HG03432 (cell line): ENCODE measurements at regions not wholly inside any gene's neighbourhood (a gene's known extent, or its start where the extent isn't known, plus 50 kb on each side); places are given as distances from the start of the nearest gene placed in this dataset.
A peak's percentile ranks its signal among the peaks of the same experiment; 100 is the strongest.

Source experiments
- ATAC-seq: cut with Tn5 transposase; IDR thresholded peaks from one replicate; pipeline ENCODE4 v1.9.1; 2021; ENCODE audit warnings: mild to moderate bottlenecking, moderate library complexity; ENCODE audit not compliant: unreplicated experiment

DNA sequence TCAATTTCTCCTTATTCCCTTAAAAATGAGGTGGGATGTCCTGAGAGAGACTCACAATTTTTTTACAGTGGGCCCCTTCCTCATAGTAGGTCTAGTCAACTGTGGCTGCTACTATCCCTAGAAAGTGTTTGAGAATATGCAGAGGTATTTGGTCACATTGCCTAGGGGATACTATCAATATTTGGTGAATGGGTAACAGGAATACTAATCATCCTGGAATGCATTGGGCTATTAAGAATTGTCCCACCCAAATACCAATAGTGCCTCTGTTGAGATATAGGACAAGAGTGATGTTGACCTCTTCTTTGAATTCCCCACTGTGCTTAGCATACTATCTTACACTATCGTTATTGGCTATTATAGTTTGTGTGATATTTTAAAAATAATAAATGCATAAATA lies 389.4 kb downstream of the DIPK2A start:
- ATAC-seq: no peak

DNA sequence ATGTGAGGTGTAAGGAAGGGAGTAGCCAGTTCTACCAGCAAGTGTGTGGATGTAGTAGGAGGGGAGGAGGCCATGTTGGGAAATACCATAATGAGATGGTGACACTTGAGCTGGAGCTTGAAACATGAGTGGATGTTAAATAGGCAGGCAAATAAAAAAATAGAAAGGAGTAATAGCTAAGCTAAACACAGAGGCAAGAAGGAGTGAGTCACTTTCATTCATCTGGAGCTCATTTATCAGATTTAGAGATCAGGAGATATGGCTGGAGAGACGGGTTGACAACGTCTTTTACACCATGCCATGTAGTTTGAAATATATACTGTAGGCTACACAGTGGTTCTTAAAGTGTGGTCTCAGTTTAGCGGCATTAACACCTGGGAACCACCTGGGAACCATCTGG lies 390.5 kb downstream of the DIPK2A start:
- ATAC-seq: no peak

DNA sequence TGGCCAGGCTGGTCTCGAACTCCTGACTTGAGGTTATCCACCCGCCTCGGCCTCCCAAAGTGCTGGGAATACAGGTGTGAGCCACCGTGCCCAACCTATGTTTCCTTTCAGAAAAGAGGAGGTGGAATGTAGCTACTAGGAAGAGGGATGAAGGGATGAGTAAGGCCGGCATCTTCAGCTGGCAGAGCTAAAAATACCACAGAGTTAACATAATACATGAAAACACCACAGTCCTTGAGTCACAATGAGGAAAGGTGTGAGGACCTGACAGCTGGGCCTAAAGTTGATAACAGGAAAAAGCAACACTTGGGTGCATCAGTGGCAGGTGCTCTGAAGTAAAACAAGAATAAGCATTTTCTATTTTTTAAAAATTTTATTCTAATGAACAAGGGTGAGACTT lies 392.2 kb downstream of the DIPK2A start:
- no peak for ATAC-seq

DNA sequence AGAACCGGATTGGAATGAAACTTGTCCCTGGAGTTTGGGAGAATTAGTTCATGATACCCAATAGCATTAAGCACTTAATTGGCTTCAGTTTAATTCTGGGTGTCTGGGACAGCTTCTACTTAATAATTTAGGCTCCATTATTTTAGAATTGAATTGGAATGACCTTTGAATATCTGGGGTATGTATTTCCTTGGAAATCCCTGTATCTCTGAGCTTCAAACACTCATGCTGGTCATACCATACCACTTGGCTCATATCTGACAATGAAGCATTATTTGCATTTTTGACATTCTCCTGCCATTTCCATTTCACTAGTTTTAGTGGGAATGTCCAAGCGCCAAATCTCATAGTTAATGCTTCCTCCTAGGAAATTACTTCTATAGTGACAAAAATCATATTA lies 393.1 kb downstream of the DIPK2A start:
- no peak for ATAC-seq

DNA sequence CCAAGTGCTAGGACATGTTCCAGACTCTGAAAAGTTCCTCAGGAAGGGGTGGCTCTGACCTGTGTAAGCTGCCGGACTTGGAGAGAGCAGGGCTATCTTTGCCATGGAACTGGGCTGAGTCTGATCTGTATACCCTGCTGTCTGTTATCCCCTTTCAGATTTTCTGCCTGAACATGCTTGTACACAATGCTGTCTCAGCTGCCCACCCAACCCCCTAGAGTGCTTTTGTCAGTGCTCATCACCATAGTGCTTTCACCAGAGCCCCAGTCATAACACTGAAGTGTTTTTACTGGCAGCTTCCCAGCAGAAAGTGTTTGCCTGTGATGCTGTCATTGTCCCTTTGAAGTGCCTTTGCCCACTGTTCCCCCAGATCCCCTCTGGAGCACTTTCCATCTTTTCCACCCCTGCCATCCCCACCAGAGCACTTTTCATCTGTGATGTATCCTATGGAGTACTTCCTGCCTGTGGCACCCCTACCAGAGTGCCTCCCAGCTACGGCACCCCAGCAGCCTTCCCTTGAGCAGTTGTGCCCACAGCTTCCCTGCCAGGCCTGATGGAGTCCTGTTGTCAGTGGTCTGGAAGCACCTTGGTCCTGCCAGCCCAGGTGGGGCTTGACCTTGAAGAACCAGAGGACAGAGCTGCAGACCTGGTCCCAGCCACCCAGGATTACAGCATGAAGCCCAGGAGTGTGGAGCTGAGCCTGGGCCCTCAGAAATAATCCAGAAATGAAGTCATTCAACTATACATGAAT lies 397.7 kb downstream of the DIPK2A start:
- ATAC-seq: no peak

DNA sequence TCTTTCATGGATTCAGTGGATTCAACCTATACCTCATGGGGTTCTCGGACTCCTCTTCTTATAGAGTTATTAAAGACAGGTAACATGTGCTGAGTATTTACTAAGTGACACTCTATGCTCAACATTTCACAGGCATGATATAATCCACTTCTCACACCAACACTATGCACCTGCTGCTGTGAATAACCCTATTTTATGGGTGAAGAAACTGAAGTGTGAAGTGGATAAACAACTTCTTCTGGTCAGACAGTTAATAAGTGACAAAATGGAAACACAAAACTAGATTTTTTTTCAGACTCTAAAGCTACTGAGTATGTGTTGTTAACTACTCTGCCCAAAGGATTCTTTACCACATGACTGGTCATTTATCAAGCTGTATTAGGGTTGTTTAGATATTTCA lies 403.5 kb downstream of the DIPK2A start:
- ATAC-seq: no peak

DNA sequence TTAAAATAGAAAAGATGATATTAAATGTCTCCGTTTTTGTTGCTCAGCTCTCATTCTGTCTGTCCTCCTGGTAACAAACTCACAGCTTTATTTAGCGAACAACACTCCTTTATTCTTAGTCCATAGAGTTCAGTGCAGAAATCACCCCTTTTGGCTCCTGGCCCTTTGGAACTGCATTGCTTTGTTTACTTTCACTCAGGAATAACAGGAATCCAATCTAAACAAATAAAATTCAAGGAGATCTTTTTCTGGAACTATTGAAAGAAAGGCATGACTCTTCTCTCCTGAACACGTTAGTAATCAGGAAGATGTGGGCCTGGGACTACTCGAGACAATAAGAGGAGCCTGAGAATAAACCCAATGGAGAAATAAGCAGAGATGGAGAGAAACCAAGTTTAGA lies 409.2 kb downstream of the DIPK2A start:
- no peak for ATAC-seq

DNA sequence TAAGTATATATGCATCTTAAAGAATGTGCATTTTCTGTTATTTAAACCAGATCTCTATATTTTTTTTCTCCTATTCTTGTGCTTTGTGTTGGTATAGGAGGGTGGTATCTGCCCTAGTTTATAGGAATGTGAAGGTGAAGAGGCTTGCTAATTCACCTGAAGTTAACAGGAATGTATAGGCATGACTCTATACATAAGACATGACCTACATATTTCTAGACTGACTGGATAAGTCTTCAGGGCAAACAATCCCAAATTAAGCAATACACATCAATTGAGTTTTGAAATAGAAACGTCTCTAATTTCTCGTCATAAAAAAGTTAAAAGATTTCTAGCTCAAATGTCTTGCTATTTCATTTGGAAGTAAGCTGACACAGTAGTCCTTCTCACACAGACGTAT lies 410.0 kb downstream of the DIPK2A start:
- ATAC-seq: no peak

DNA sequence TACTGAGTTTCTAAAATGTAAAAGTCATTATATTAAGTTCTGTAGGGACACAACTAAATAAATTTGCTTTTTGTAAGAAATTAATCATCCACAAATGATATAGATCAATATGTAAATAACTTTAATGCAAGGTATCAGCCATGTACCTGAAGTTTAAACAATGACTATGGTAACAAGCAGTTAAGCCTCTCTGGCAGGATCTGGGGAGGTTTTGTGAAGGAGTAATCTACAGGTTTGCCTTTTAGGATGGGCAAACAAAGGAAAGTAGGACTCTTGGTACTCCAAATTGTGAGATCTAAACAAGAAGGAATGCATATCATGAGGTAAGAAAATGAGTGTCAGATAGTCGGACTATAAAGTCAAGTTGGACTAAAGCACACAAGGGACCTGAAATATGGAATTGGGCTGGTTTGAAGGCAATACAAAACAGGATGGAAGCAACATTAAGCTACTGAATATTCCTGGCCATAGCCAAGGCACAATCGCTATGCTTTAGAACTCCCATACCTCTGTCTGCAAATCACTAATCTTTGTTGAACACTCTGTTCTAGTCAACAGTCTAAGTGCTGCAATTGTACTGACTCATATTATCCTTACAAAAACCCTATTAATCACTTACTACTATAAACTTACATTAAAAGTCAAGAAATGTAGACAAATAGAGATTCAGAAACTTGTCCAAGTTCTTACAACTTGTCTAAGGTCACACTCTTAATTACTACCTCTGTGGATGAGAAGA lies 412.8 kb downstream of the DIPK2A start:
- no peak for ATAC-seq

DNA sequence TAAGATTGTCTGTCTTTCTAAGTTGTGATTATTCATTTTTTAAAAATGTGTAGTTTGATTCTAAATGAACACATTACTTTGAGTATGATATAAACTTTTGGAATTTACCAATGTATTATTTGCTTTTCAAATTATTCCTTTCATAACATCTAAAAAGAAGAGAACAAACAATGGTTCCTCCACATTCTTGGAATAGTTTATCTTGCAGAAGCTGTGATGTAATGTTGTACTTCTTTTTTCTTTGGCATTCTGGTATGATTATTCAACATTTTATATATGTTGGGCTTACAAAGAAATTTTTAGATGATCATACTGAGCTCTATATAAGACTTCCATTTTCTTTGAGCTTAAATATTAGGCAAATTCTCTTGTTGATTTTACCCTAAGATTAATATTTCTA lies 419.2 kb downstream of the DIPK2A start:
- ATAC-seq: no peak

DNA sequence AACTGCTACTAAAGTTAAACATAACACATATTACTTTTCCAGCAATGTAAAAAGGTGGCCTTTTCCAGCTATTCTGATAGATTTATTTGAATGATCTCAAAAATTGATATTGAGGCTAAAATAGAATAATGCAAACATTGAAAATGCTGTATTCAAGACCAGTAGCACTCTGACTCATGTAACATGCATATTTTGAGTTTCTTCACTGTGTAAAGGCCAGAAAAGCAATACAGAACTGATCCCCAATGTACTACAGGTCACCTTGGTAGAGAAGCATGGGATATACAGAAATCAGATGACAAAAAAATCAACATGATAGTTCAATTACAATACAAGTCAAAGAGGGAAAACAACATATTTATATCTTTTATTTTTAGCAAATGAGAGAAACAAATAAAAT lies 419.6 kb downstream of the DIPK2A start:
- no peak for ATAC-seq

DNA sequence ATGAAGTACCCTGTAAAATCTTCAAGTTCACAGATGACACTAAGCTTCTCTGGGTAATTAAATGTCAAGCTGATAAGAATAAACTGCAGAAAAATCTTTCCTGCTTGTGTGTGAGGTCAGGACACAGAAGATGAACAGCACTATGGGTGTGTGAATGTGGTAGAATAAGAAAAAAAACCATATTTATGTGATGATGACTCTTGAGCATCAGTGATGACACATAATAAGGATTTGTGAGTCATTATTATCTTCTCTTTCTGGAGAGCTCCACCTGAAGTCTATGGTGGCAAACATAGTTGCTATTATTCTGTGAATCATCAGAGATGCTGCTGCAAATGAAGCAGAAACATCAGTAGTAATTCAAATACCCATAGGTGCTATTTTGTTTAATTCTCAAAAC lies 422.4 kb downstream of the DIPK2A start:
- ATAC-seq: peak; percentile 49

DNA sequence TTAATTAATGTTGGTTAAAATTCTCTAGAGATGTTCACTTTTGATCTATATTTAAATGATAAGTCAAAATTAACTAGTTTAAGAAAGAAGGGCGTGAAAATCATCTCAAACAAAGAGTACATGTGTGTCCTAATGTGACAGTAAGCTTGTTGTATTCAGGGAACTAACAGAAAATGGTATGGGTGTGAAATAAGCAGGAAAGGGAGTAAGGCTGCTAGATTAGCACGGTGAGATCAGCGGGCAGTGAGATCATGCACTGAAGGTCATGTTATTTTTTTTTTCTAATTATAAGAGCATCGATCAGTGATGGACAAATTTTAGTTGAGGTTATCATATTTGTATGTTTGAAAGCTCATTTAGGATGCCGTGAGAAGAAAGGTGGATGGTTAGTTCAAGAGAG lies 430.8 kb downstream of the DIPK2A start:
- no peak for ATAC-seq

DNA sequence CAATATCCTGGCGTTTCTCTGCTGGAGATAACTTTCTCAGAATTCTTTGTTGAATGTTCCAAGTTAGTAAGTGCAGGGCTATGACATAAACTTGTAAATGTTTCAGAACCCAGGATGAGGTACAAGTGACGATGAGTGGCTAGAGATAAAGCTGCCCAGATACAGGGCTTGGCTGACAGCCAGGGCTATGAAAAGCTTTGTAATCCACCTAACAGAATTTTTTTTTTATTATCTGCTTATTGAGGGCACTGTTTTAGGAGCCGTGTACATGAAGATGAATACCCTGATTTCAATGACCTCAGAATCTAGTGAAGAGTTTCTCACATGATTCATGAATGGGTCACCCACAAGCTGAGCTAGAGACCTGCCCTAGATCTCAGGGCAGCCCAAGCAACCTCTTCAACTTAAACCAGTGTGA lies 431.4 kb downstream of the DIPK2A start:
- ATAC-seq: no peak

DNA sequence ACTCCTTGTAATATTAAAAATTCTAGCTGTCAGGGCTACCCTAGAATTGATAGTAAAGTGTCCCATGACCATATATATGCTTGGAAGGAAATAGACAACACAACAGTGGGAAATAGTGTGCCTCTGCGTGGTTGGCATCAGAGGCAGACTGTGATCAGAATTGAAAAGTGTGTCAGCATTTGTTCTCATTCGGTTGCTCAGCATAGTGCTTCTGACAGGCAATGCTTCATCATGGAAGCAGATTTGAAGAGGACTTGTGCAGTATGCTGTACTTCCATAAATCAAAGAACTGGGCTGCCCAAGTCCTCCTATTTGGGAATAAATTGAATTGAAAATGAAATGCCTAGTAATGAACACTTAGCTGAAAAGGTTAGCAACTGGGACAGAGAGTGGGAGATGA lies 435.7 kb downstream of the DIPK2A start:
- ATAC-seq: no peak

DNA sequence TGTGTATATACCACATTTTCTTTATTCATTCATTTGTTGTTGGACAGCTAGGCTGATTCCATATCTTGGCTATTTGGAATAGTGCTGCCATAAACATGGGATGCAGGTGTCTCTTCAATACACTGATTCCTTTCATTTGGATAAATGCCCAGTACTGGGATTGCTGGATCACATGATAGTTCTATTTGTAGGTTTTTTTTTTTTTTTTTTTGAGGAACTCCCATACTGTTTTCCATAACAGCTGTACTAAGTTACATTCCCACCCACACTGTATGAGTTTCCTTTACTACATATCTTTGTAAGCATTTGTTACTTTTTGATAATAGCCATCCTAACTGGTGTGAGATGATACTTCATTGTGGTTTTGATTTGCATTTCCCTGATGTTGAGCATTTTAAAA lies 437.7 kb downstream of the DIPK2A start:
- ATAC-seq: no peak

DNA sequence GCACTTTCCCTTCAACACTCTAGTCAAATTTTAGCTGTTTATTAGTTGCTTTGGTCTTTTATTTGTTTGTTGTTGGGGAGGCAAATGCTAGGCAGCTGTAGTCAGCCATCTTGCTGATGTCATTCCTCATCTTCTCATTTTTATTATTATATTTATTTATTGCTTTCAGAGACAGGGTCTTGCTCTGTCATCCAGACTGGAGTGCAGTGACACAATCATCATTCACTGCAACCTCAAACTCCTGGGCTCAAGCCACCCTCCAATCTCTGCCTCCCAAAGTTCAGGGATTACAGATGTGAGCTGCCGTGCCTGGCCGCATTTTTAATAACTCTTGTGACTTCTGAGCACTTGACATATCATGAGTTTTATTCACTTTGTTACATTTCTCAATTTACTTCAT lies 441.4 kb downstream of the DIPK2A start:
- ATAC-seq: no peak

DNA sequence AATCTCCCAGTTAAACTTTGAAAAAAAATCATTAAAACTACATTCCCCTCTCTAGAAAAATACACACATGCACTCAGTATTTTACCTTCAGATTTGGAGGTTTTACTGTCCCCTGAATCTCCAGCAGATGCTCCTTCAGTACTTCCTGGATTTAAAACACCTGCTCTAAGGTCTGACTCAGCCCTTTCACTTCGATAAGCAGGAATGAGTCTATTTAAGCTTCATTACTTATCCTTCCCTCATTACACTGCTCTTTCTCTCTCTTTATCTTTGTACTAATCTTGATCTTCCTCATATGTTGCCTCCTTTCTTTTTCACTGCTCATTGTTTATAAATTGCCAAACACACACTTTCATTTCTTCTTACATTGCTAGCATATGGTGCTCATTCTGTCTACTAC lies 443.9 kb downstream of the DIPK2A start:
- ATAC-seq: peak; percentile 68

DNA sequence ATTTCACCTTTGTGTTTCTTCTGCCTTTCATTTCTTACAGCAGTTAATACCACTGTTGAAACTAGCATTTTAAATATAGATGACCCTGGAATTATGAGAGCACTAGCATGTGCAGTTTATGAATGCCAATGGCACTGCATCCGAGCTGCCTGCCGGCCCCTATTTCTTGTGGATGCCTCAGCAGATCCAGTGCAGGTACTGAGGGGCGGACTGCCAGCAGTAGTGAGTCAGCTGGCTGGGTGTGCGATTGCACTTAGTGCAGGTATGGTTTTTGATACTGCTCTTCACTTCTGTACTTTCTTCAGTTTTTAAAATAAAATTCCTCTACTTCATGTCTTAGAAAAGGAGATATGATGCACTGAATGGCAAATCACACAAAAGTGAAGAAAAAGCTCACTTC lies 453.0 kb downstream of the DIPK2A start:
- ATAC-seq: no peak

DNA sequence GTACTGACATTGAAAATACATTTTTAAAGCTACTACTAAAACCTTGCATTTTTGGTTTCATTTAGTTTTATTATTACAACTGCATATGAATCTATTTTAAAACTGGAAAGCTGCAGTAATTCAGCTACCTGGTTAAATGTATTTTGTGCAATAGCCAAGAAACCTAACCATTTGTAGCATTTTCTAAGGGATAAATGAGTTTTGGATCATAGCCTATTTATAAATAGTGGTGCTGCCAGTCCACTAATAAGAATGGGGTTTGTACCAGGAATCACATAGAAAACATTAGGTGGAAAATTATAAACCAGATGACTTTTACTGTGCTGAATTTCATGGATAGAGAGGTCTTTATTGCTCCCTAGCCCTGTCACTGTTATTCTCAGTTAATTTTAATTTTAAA lies 454.7 kb downstream of the DIPK2A start:
- no peak for ATAC-seq

DNA sequence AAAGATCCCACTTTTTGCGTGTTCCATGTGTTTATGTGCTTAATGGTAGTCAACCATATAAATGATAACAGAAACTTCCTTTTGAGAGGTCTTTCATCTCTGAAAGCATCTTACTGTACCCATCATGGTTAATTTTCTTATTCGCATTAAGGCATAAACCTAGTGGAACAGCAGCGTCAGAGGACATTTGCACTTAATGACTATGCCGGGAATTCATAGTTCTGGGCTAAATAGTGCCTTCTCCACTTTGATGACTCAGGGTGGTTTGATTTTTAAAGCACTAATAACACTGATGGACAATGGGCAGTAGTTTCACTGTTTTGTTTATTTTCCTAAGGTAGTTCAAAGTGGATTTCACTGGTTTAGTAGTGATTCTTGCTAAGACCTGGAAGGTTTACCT lies 455.3 kb downstream of the DIPK2A start:
- no peak for ATAC-seq

DNA sequence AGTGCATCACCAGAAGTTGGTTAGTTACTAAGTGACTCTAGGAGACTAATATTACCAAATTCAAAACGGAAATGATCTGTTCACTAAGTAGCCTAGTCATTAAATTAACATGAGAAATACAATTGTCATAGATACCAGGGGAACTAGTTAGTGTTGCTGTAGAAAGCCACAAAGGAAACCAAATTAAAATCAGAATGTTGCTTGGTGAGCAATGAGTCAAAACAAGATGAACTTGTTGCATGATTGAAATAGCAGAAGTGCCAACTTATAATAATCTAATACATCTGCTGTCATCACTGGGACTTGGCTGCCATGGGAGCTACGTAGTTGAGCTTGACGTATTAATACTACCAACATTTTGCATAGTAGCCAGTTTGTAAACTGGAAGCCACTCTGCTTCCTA lies 458.1 kb downstream of the DIPK2A start:
- peak; percentile 78 for ATAC-seq

DNA sequence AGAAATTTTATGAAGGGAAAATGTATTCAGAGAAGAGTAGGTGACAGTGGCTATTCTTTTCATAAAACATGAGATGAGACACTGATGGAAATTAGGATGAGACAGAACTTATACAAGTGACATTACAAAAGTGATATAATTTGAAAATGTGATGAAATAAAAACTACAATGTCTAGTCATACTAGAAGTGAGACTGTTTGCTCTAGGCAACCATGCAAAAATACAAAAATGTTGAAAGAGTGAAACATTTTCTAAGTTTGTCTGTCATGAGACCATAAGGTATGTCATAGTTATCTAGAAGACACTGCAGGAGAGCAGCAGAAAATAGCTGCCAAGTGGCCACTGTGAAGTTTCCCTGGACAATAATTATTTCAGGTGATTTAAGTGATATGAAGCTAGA lies 459.5 kb downstream of the DIPK2A start:
- peak; percentile 61 for ATAC-seq
